ENCODE measurements at regions not wholly inside any gene's neighbourhood (a gene's known extent, or its start where the extent isn't known, plus 50 kb on each side); places are given as distances from the start of the nearest gene placed in this dataset.
"Not testable (repeated sequence)": the region's sequence is repeated elsewhere in the genome, so short reads cannot be mapped to it uniquely, and the experiment has no call there.

GRCh38 chr6:168369786-168370185 is 50.2 kb upstream of the DACT2 start:
- H3K4me1 Mint-ChIP-seq, result no peaks in the 10 kb centered on the region
- H3K36me3 Mint-ChIP-seq, result no peaks in the 10 kb centered on the region
- H3K27ac Mint-ChIP-seq, result no peak overlapping the region
- H3K9me3 Mint-ChIP-seq, result peaks cover 2 to 4% (median 2%) of the 10 kb centered on the region in 3 donors
- H3K4me3 Mint-ChIP-seq, result no peak overlapping the region
- H3K27me3 Mint-ChIP-seq, result no peaks in the 10 kb centered on the region

- Mint-ChIP-seq H3K27me3 (no peaks in the 10 kb centered on the region), H3K9me3 (peaks cover 2 to 4% (median 2%) of the 10 kb centered on the region in 3 donors), H3K4me3 (no peak overlapping the region)
Observed at GRCh38 chr6:168370310-168370991, 50.9 kb upstream of the DACT2 start.

GRCh38 chr6:168371185-168371584 is 51.6 kb upstream of the DACT2 start:
- no peak overlapping the region for H3K27ac Mint-ChIP-seq
- peaks cover 1 to 2% (median 2%) of the 10 kb centered on the region in 3 donors for H3K9me3 Mint-ChIP-seq
- no peaks in the 10 kb centered on the region for H3K27me3 Mint-ChIP-seq
- H3K4me1 Mint-ChIP-seq, result no peaks in the 10 kb centered on the region
- H3K4me3 Mint-ChIP-seq, result no peak overlapping the region
- no peaks in the 10 kb centered on the region for H3K36me3 Mint-ChIP-seq

More at GRCh38 chr6:168370310-168370991, 50.9 kb upstream of the DACT2 start:
- H3K36me3 Mint-ChIP-seq, result no peaks in the 10 kb centered on the region
- no peak overlapping the region for H3K27ac Mint-ChIP-seq
- no peaks in the 10 kb centered on the region for H3K4me1 Mint-ChIP-seq

GRCh38 chr6:168371618-168371980 is 52.0 kb upstream of the DACT2 start:
- Mint-ChIP-seq H3K27ac (no peak overlapping the region), H3K36me3 (no peaks in the 10 kb centered on the region), H3K4me3 (no peak overlapping the region)

GRCh38 chr6:168371981-168372711 is 52.6 kb upstream of the DACT2 start:
- Mint-ChIP-seq H3K36me3 (no peaks in the 10 kb centered on the region), H3K4me1 (no peaks in the 10 kb centered on the region), H3K27ac (no peak overlapping the region), H3K27me3 (no peaks in the 10 kb centered on the region), H3K9me3 (peaks cover 0 to 2% (median 0%) of the 10 kb centered on the region in 3 donors), H3K4me3 (no peak overlapping the region)

More at GRCh38 chr6:168371618-168371980, 52.0 kb upstream of the DACT2 start:
- Mint-ChIP-seq H3K27me3 (no peaks in the 10 kb centered on the region), H3K9me3 (peaks cover 0 to 2% (median 2%) of the 10 kb centered on the region in 3 donors), H3K4me1 (no peaks in the 10 kb centered on the region)

GRCh38 chr6:168372889-168373288 is 53.3 kb upstream of the DACT2 start:
- H3K27ac Mint-ChIP-seq, result no peak overlapping the region
- H3K4me3 Mint-ChIP-seq, result no peak overlapping the region
- H3K36me3 Mint-ChIP-seq, result no peaks in the 10 kb centered on the region
- no peaks in the 10 kb centered on the region for H3K4me1 Mint-ChIP-seq
- H3K27me3 Mint-ChIP-seq, result no peaks in the 10 kb centered on the region
- H3K9me3 Mint-ChIP-seq, result peaks cover 0 to 2% (median 0%) of the 10 kb centered on the region in 3 donors

- H3K27me3 Mint-ChIP-seq, result no peaks in the 10 kb centered on the region
- H3K27ac Mint-ChIP-seq, result no peak overlapping the region
- H3K9me3 Mint-ChIP-seq, result peaks cover 0 to 2% (median 0%) of the 10 kb centered on the region in 3 donors
- H3K36me3 Mint-ChIP-seq, result no peaks in the 10 kb centered on the region
- H3K4me1 Mint-ChIP-seq, result no peaks in the 10 kb centered on the region
- H3K4me3 Mint-ChIP-seq, result no peak overlapping the region
Observed at GRCh38 chr6:168373389-168373788, 53.8 kb upstream of the DACT2 start.

- Mint-ChIP-seq H3K4me3 (no peak overlapping the region), H3K36me3 (no peaks in the 10 kb centered on the region), H3K9me3 (peaks cover 0 to 2% (median 0%) of the 10 kb centered on the region in 3 donors), H3K27me3 (no peaks in the 10 kb centered on the region), H3K27ac (no peak overlapping the region), H3K4me1 (no peaks in the 10 kb centered on the region)
Observed at GRCh38 chr6:168374051-168374502, 54.5 kb upstream of the DACT2 start.

- Mint-ChIP-seq H3K36me3 (no peaks in the 10 kb centered on the region), H3K27ac (no peak overlapping the region), H3K27me3 (no peaks in the 10 kb centered on the region), H3K4me1 (no peaks in the 10 kb centered on the region), H3K9me3 (peaks cover 0 to 2% (median 0%) of the 10 kb centered on the region in 3 donors), H3K4me3 (no peak overlapping the region)
Observed at GRCh38 chr6:168374541-168375071, 55.0 kb upstream of the DACT2 start.

GRCh38 chr6:168376120-168376519 is 56.5 kb upstream of the DACT2 start:
- Mint-ChIP-seq H3K27me3 (no peaks in the 10 kb centered on the region), H3K27ac (no peak overlapping the region), H3K36me3 (no peaks in the 10 kb centered on the region), H3K9me3 (peaks cover 0 to 2% (median 0%) of the 10 kb centered on the region in 3 donors), H3K4me1 (no peaks in the 10 kb centered on the region), H3K4me3 (no peak overlapping the region)

GRCh38 chr6:168376811-168377483 is 57.4 kb upstream of the DACT2 start:
- Mint-ChIP-seq H3K4me3 (peak overlapping the region in 1 of 4 donors; percentile 27), H3K36me3 (no peaks in the 10 kb centered on the region), H3K9me3 (peaks cover 0 to 2% (median 0%) of the 10 kb centered on the region in 3 donors), H3K27me3 (no peaks in the 10 kb centered on the region), H3K4me1 (no peaks in the 10 kb centered on the region), H3K27ac (no peak overlapping the region)

- Mint-ChIP-seq H3K9me3 (peaks cover 0 to 2% (median 0%) of the 10 kb centered on the region in 3 donors), H3K4me1 (no peaks in the 10 kb centered on the region), H3K27ac (peak overlapping the region in 1 of 3 donors; percentile 77), H3K27me3 (no peaks in the 10 kb centered on the region), H3K4me3 (no peak overlapping the region), H3K36me3 (no peaks in the 10 kb centered on the region)
Observed at GRCh38 chr6:168377484-168377855, 57.9 kb upstream of the DACT2 start.

GRCh38 chr6:168377856-168378832 is 58.6 kb upstream of the DACT2 start:
- Mint-ChIP-seq H3K4me1 (no peaks in the 10 kb centered on the region), H3K9me3 (peaks cover 0 to 2% (median 0%) of the 10 kb centered on the region in 3 donors), H3K27me3 (no peaks in the 10 kb centered on the region), H3K36me3 (no peaks in the 10 kb centered on the region), H3K27ac (peak overlapping the region in 1 of 3 donors; percentile 77), H3K4me3 (no peak overlapping the region)

GRCh38 chr6:168379579-168379978 is 60.0 kb upstream of the DACT2 start:
- not testable (repeated sequence) for H3K36me3 Mint-ChIP-seq, H3K9me3 Mint-ChIP-seq, H3K27ac Mint-ChIP-seq, H3K27me3 Mint-ChIP-seq, H3K4me3 Mint-ChIP-seq, H3K4me1 Mint-ChIP-seq
